ENCODE measurements at regions not wholly inside any gene's neighbourhood (a gene's known extent, or its start where the extent isn't known, plus 50 kb on each side); places are given as distances from the start of the nearest gene placed in this dataset.
"Not testable (repeated sequence)": the region's sequence is repeated elsewhere in the genome, so short reads cannot be mapped to it uniquely, and the experiment has no call there.

GRCh38 chr3:80754969-80755368, 987.2 kb upstream of the ROBO1 start:
- no peaks in the 10 kb centered on the region for H3K36me3 Mint-ChIP-seq (ENCODE audit: low read depth)
- H3K27ac Mint-ChIP-seq: no peak overlapping the region
- DNase-seq (ENCODE audit: low spot score): no peak
- peaks cover 19% of the 10 kb centered on the region for H3K9me3 Mint-ChIP-seq
- no peak overlapping the region for H3K4me3 Mint-ChIP-seq
- no peaks in the 10 kb centered on the region for H3K27me3 Mint-ChIP-seq (ENCODE audit: insufficient read depth)
- intact Hi-C loops (cut with micrococcal nuclease): no loop called here
- no peaks in the 10 kb centered on the region for H3K4me1 Mint-ChIP-seq (ENCODE audit: low read depth)

DNA sequence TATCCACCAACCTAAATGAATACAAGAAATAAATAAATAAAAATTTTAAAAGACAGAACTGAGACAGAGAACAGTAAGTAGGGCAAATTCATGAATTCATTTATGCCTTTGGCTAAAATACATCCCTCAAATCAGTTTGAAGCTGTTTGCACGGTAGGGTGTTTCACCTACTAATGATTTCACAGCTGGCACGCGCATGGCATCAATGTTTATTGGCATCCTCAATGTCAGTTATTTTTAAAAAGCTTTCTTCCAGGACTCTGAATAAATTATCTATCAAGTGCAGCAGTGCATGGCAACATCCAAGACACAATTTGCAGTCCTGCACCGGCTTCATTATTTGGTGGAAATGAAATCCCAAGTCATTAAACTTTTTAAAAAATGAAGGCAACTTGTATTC, 985.2 kb upstream of the ROBO1 start:
- Mint-ChIP-seq H3K4me3 (no peak overlapping the region), H3K36me3 (ENCODE audit: low read depth) (no peaks in the 10 kb centered on the region), H3K4me1 (ENCODE audit: low read depth) (no peaks in the 10 kb centered on the region), H3K9me3 (peaks cover 16% of the 10 kb centered on the region), H3K27ac (no peak overlapping the region), H3K27me3 (ENCODE audit: insufficient read depth) (no peaks in the 10 kb centered on the region)
- intact Hi-C loops (cut with micrococcal nuclease): no loop called here
- no peak for DNase-seq (ENCODE audit: low spot score)

GRCh38 chr3:80750637-80751036, 982.8 kb upstream of the ROBO1 start:
- Mint-ChIP-seq H3K27me3 (ENCODE audit: insufficient read depth) (no peaks in the 10 kb centered on the region), H3K9me3 (peaks cover 16% of the 10 kb centered on the region), H3K4me3 (no peak overlapping the region), H3K4me1 (ENCODE audit: low read depth) (no peaks in the 10 kb centered on the region), H3K27ac (no peak overlapping the region), H3K36me3 (ENCODE audit: low read depth) (no peaks in the 10 kb centered on the region)
- intact Hi-C loops (cut with micrococcal nuclease): no loop called here
- DNase-seq (ENCODE audit: low spot score): no peak

- Mint-ChIP-seq H3K4me3 (no peak overlapping the region), H3K4me1 (ENCODE audit: low read depth) (no peaks in the 10 kb centered on the region), H3K27ac (no peak overlapping the region), H3K9me3 (peaks cover 7% of the 10 kb centered on the region), H3K27me3 (ENCODE audit: insufficient read depth) (no peaks in the 10 kb centered on the region), H3K36me3 (ENCODE audit: low read depth) (no peaks in the 10 kb centered on the region)
- DNase-seq (ENCODE audit: low spot score): no peak
- intact Hi-C loops (cut with micrococcal nuclease): no loop called here
These were observed 967.1 kb upstream of the ROBO1 start for GRCh38 chr3:80734920-80735319.

GRCh38 chr3:80734483-80734882, 966.7 kb upstream of the ROBO1 start:
- Mint-ChIP-seq H3K4me3 (no peak overlapping the region), H3K36me3 (ENCODE audit: low read depth) (no peaks in the 10 kb centered on the region), H3K27me3 (ENCODE audit: insufficient read depth) (no peaks in the 10 kb centered on the region), H3K4me1 (ENCODE audit: low read depth) (no peaks in the 10 kb centered on the region), H3K27ac (no peak overlapping the region), H3K9me3 (peaks cover 4% of the 10 kb centered on the region)
- no peak for DNase-seq (ENCODE audit: low spot score)
- intact Hi-C loops (cut with micrococcal nuclease): no loop called here

DNA sequence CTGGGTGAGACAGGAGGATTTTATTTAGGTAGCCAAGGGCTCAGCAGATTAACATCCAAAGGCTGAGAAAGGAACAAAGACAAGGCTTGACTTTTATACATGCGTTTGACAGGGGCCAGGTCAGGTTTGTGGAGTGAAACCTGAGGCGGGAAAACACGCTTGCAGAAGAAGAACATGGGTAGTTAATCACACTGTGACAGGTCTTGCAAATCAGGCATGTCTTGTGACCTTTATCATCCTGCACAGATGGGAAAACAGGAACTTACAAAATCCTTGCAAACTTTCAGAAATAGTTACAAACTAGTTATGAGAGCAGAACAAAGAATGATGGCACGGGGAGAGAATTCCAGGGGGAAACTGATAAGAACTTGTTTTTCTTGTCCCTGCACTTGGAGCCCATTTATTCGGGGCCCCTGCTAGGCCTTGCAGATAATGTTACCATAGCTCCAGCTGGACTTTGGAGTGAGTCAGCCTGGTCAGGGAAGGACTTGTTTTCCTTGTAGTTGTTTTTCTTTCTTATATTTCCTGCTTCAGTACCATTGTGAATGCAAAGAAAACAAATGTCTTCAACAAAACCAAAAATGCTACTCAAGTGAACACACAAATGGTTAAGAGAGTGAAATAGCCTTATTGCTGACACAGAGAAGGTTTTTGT, 965.9 kb upstream of the ROBO1 start:
- Mint-ChIP-seq H3K4me3 (no peak overlapping the region), H3K27me3 (ENCODE audit: insufficient read depth) (no peaks in the 10 kb centered on the region), H3K4me1 (ENCODE audit: low read depth) (no peaks in the 10 kb centered on the region), H3K36me3 (ENCODE audit: low read depth) (no peaks in the 10 kb centered on the region), H3K27ac (no peak overlapping the region), H3K9me3 (peaks cover 8% of the 10 kb centered on the region)
- intact Hi-C loops (cut with micrococcal nuclease): no loop called here
- DNase-seq (ENCODE audit: low spot score): no peak

- intact Hi-C loops (cut with micrococcal nuclease); H3K27ac Mint-ChIP-seq; H3K27me3 Mint-ChIP-seq (ENCODE audit: insufficient read depth): not testable (repeated sequence)
These were observed 959.8 kb upstream of the ROBO1 start for GRCh38 chr3:80727561-80727960.

GRCh38 chr3:80709597-80710322, 942.0 kb upstream of the ROBO1 start:
- H3K4me3 Mint-ChIP-seq; intact Hi-C loops (cut with micrococcal nuclease); H3K4me1 Mint-ChIP-seq (ENCODE audit: low read depth); H3K27me3 Mint-ChIP-seq (ENCODE audit: insufficient read depth); DNase-seq (ENCODE audit: low spot score); H3K27ac Mint-ChIP-seq; H3K36me3 Mint-ChIP-seq (ENCODE audit: low read depth): not testable (repeated sequence)
- peaks cover 27% of the 10 kb centered on the region for H3K9me3 Mint-ChIP-seq

More at GRCh38 chr3:80727561-80727960, 959.8 kb upstream of the ROBO1 start:
- H3K4me3 Mint-ChIP-seq; H3K36me3 Mint-ChIP-seq (ENCODE audit: low read depth); H3K4me1 Mint-ChIP-seq (ENCODE audit: low read depth); H3K9me3 Mint-ChIP-seq; DNase-seq (ENCODE audit: low spot score): not testable (repeated sequence)

DNA sequence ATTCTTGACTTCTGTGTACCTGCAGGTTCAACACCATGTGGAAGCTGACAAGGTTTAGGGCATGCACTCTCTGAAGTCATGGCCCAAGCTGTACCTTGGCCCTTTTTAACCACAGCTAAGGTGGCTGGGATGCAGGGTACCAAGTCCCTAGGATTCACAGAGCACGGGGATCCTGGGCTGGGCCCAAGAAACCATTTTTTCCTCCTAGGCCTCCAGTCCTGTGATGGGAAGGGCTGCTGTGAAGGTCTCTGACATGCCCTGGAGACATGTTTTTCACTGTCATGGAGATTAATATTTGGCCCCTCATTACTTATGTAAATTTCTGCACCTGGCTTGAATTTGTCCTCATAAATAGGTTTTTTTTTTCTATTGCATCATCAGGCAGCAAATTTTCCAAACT, 937.5 kb upstream of the ROBO1 start:
- H3K36me3 Mint-ChIP-seq (ENCODE audit: low read depth): no peaks in the 10 kb centered on the region
- no peak for DNase-seq (ENCODE audit: low spot score)
- intact Hi-C loops (cut with micrococcal nuclease): no loop called here
- peaks cover 15% of the 10 kb centered on the region for H3K9me3 Mint-ChIP-seq
- H3K4me3 Mint-ChIP-seq: no peak overlapping the region
- H3K4me1 Mint-ChIP-seq (ENCODE audit: low read depth): no peaks in the 10 kb centered on the region
- no peak overlapping the region for H3K27ac Mint-ChIP-seq
- no peaks in the 10 kb centered on the region for H3K27me3 Mint-ChIP-seq (ENCODE audit: insufficient read depth)

DNA sequence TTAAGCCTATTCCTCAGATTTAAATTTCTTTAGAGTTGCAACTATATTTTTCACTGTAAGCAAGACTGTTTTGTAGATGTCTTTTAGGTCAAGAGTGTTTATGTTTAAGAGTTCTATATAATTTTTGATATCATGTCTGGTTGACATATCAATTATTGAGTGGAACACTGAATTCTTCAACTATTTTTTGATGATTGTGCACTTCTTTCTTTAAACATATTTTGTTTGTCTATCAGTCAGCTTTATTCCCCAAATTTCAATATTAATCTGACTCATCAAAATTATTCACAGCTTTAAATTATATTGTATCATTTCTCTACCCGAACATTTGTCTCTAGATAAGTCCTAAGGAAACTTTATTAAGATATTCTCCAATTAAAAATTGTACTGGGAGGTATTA, 933.6 kb upstream of the ROBO1 start:
- DNase-seq (ENCODE audit: low spot score): no peak
- Mint-ChIP-seq H3K27me3 (ENCODE audit: insufficient read depth) (no peaks in the 10 kb centered on the region), H3K4me3 (no peak overlapping the region), H3K27ac (no peak overlapping the region), H3K4me1 (ENCODE audit: low read depth) (no peaks in the 10 kb centered on the region), H3K36me3 (ENCODE audit: low read depth) (no peaks in the 10 kb centered on the region), H3K9me3 (peaks cover 15% of the 10 kb centered on the region)
- intact Hi-C loops (cut with micrococcal nuclease): no loop called here

DNA sequence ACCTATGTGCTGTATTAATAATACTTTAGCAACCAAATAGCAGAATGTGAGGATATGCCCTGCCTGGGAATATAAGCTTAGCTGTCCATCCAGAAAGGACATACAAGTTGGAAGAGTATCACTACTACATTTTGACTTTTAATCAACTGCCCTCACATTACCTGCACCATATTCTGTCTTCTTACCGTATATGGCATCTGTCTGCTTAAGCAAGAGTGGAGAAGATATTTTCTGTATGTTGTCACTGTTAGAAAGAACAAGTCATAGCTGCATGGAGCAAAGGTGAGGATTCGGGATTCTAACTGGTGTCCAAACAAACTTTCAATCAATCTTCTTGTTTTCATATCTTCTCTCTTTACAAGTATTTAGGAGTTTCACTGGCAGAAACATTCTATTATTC, 929.5 kb upstream of the ROBO1 start:
- Mint-ChIP-seq H3K27me3 (ENCODE audit: insufficient read depth) (no peaks in the 10 kb centered on the region), H3K27ac (no peak overlapping the region), H3K36me3 (ENCODE audit: low read depth) (no peaks in the 10 kb centered on the region), H3K4me1 (ENCODE audit: low read depth) (no peaks in the 10 kb centered on the region), H3K9me3 (peaks cover 2% of the 10 kb centered on the region), H3K4me3 (no peak overlapping the region)
- intact Hi-C loops (cut with micrococcal nuclease): no loop called here
- DNase-seq (ENCODE audit: low spot score): no peak

GRCh38 chr3:80696280-80696679, 928.5 kb upstream of the ROBO1 start:
- Mint-ChIP-seq H3K9me3 (peaks cover 5% of the 10 kb centered on the region), H3K4me3 (no peak overlapping the region), H3K4me1 (ENCODE audit: low read depth) (no peaks in the 10 kb centered on the region), H3K27ac (no peak overlapping the region), H3K36me3 (ENCODE audit: low read depth) (no peaks in the 10 kb centered on the region), H3K27me3 (ENCODE audit: insufficient read depth) (no peaks in the 10 kb centered on the region)
- intact Hi-C loops (cut with micrococcal nuclease): no loop called here
- DNase-seq (ENCODE audit: low spot score): no peak

GRCh38 chr3:80688814-80689213, 921.0 kb upstream of the ROBO1 start:
- Mint-ChIP-seq H3K36me3 (ENCODE audit: low read depth) (no peaks in the 10 kb centered on the region), H3K4me1 (ENCODE audit: low read depth) (no peaks in the 10 kb centered on the region), H3K9me3 (peaks cover 5% of the 10 kb centered on the region), H3K4me3 (no peak overlapping the region), H3K27me3 (ENCODE audit: insufficient read depth) (no peaks in the 10 kb centered on the region), H3K27ac (no peak overlapping the region)
- DNase-seq (ENCODE audit: low spot score): no peak
- intact Hi-C loops (cut with micrococcal nuclease): no loop called here
